DMS153 (cell line): ENCODE measurements at regions not wholly inside any gene's neighbourhood (a gene's known extent, or its start where the extent isn't known, plus 50 kb on each side); places are given as distances from the start of the nearest gene placed in this dataset.
A peak's percentile ranks its signal among the peaks of the same experiment; 100 is the strongest.
"Not testable (repeated sequence)": the region's sequence is repeated elsewhere in the genome, so short reads cannot be mapped to it uniquely, and the experiment has no call there.

Source experiments
- DNase-seq: peaks from one replicate; lab custom pipeline; 2025; lab: John Stamatoyannopoulos, UW

DNA sequence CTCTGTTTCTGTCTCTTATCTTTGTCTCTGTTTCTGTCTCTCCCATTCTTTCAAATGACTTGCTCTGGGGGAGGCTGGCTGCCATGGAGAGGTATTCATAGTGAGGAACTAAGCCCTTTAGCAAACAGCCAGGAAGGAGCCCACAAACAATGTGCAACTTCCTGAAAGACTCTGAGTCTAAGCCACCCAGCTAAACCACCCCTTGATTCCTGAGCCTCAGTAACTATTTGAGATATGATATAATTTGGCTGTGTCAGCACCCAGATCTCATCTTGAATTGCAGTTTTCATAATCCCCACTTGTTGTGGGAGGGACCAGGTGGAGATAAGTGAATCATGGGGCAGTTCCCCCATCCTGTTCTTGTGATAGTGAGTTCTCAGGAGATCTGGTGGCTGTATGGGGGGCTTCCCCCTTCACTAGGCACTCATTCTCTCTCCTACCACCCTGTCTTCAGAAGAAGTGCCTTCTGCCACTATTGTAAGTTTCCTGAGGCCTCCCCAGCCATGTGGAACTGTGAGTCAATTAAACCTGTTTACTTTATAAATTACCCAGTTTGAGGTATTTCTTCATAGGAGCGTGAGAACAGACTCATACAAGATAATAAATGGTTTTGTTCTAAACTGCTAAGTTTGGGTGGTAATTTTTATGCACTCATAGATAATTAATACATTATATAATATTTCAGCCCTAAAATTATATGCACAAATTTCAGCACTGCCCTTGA is 121.2 kb upstream of the FOXP2 start:
- no peak for DNase-seq

DNA sequence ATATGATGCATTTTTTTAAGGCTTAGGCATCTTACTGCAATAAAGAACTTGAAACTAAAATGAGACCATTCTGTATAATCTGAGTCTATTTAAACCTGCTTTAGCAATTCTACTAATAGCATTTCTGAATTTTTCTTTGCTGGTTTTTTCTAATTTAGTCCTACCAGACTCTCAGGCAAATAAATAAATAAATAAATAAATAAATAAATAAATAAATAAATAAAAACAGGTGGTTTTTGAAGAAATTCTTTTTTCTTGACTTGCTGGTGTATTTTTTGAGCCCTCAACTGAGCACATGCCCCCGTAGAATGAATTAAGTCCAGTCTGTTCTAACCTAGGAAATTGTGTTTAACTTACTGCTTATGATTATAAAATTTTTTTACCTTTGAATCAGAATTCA is 134.7 kb upstream of the FOXP2 start:
- no peak for DNase-seq

DNA sequence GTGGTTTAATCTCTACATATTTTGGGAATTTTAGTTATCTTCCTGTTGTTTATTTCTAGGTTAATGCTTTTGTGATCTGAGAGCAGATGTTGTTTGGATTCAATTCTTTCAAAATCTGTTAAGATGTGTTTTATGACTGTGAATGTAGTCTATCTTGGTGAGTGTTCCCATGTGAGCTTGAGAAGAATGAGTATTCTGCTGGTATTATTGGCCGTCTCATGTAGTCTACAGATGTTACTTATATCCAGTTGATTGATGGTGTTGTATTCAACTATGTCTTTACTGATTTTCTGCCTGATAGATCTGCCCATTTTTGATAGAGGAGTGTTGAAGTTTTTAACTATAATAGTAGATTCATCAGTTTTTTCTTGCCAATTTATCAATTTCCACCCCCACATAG is 141.4 kb upstream of the FOXP2 start:
- DNase-seq: no peak

DNA sequence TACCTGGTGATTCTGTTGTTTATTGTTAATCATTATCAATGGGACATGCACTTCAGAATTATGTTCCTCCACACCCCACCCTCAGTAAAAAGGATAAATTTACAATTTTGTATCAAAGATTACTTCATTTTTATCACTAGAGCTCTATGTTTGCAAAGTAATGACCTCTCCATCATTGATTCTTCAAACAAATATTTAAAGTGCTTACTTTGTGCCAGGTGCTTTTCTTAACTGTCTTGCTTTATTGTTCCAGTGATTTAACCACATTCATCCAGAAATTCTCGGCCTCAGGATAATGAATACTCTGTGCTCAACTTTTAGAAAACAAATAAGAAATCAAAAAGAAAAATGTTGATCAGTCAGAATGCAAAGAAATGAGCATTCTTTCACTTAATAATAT is 144.9 kb upstream of the FOXP2 start:
- peak; percentile 8 for DNase-seq

DNA sequence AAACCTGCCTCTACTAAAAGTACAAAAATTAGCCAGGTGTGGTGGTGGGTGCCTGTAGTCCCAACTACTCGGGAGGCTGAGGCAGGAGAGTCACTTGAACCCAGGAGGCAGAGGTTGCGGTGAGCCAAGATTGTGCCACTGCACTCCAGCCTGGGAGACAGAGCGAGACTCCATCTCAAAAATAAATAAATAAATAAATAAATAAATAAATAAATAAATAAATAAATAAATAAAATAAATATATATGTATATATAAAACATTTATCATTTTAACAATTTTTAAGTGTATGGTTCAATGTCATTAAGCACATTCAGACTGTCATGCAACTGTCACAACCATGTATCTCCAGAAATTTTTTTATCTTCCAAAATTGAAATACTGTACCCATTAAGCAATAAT is 147.1 kb upstream of the FOXP2 start:
- DNase-seq: not testable (repeated sequence)

DNA sequence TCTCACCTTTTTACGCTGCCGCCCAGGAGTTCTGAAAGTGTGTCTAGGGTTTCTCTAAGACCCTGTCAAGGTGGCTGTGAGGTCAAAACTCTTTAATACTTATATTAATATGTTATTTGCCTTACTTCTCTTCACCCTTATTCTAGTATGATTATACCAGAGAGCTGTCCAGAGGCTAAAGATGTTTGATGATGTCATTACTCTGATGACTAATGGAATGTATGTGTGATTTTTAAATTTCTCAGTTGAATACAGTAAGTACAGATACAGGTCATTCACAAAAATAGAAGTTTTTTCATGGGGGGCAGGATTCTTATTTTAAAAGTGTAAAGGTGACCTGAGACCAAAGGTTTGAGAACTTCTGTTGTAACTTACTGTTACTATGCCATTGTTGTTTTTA is 150.6 kb upstream of the FOXP2 start:
- no peak for DNase-seq

DNA sequence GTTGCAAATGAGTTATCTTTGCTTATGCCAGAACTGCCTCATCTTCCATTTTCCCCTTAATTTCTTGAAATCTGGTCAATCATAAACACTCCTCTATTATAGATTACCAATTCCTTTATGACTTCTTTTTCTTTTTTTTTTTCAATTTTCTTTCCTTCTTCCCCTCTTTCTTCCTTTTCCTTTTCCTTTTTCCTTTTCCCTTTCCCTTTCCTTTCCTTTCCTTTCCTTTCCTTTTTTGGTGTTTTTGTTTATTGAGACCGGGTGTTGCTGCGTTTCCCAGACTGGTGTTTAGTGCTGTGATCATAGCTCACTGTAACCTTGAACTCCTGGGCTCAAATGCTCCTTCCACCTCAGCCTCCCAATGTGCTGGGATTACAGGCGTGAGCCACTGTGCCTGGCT is 151.4 kb upstream of the FOXP2 start:
- DNase-seq: no peak

DNA sequence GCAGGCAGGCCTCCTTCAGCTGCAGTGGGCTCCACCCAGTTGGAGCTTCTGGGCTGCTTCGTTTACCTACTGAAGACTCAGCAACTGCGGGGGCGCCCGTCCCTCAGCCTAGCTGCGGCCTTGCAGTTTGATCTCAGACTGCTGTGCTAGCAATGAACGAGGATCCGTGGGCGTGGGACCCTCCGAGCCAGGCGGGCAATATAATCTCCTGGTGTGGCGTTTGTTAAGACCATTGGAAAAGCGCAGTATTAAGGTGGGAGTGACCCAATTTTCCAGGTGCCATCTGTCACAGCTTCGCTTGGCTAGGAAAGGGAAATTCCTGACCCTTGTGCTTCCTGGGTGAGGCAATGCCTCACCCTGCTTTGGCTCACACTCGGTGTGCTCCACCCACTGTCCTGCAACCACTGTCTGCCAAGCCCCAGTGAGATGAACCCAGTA is 159.2 kb upstream of the FOXP2 start:
- DNase-seq: no peak

DNA sequence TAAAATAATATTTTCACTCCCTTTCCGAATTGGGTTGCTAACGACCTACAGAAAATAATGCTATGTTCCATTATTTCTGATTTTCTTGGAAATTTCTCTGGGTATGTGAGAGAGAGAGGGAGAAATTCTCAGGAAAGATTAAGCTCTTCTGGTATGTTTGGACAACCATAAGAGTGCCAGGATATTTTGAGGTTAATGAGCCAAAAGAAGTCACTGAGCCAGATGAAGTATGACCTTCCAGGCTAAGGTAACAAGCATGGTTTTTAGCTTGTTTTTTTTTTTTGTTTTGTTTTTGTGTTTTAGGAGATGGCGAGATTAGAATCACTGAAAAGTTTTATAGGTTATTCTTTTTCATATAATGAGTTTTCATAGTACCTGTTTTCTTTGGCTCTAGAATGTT is 171.0 kb upstream of the FOXP2 start:
- no peak for DNase-seq

DNA sequence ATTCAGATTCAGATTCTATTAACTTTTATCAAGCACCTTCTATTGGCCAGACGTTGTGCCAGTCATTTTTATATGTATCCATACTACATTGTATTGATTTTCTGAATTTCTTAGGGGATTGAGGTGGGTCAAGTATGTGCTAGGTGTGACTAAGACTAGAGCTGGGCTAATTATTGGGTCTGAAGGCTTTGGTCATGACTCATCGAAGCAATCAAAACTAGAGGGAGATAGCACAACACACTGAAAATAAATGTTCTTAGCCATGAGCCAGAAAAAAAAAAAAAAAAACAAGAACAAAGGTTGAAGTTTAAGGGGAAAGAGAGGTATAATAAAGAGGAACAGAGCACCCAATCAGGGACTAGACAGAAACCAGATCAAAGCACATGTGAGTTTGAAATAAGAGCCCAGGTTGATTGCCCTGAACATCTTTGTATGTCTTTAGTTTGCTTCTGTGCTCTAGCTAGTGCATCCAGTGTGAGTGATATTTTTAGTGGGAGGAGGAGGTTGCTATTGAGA is 171.6 kb upstream of the FOXP2 start:
- no peak for DNase-seq

DNA sequence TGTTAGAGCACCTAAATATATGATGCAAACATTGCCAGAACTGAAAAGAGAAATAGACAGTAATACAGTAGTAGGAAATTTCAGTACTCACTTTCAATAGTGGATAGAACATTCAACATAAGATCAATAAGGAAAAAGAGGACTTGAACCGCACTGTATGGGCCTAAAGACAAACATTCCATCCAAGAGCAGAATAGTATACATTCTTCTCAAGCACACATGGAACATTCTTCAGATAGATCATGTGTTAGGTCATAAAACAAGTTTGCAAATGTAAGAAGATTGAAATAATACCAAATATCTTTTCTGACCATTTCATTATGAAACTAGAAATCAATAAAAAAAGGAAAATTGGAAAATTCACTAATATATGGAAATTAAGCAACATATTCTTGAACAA is 185.4 kb upstream of the FOXP2 start:
- DNase-seq: no peak

DNA sequence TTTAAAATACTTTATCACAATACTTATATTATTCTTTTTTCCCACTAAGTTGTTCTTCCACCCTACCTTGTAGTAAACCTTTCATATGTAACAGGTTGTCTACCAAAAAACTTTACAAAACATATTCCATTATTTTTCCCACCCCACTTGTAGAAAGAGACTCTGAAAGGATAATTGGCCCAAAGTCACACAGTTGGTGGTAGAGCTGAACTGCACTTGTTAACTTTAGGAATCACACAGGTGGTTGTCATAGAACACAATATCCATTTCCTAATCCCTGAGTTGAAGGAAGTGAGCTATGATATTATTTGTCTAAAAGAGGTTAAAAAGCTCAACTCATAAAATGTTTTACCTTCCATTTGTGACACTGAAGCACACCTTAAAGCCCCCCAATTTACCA is 188.8 kb upstream of the FOXP2 start:
- no peak for DNase-seq

DNA sequence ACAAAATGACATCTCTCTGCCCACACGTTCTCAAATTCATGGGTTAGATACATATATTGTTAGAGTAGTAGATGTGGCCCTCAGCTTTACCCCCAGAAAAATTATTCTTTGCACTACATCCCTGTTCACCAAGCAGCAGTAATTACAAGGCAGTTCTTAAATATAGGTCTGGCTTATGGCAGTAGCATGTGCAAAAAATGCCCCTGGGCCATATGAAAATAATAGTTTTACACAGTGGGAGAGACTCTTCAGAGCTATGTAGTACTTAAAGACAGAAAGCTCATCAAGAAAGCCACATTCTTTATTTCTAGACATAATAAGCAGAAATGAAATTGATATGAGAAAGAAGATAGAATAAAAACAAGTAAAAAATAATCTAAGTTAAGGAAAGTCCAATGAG is 196.3 kb upstream of the FOXP2 start:
- DNase-seq: no peak

DNA sequence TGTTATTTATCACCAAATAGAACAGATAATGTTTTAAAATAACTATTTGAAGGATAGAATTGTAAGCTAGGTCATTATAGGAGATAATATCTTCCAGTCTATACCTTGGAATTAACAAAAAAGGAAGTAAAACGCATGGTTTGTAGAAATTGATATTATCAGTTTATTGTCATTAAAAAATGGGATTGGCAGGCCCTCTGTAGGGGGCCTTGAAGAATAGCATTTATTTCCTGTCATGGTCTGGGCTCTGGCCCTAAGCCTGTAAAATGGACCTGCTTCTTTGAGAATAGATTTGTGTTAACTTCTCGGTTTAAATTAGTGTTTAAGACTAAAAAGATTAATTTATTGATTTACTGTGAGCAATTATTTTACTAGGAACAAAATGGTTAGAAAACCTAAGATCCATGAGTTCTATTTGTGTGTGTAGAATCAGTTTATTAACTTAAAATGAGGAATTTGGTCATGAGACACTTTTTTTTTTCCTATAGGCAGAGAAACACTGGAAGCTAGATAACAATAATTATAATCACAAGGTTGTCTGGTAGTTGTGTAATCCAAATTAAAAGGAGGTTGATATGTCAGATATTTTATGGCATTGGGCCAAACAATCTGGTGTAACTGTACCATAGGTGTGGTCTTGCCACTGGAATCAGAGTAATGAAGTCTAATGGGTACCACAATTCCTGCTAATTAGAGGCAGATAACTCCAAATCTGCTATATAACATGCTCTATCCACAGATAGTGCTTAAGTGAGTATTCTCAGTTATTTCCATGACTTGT is 197.4 kb upstream of the FOXP2 start:
- no peak for DNase-seq

DNA sequence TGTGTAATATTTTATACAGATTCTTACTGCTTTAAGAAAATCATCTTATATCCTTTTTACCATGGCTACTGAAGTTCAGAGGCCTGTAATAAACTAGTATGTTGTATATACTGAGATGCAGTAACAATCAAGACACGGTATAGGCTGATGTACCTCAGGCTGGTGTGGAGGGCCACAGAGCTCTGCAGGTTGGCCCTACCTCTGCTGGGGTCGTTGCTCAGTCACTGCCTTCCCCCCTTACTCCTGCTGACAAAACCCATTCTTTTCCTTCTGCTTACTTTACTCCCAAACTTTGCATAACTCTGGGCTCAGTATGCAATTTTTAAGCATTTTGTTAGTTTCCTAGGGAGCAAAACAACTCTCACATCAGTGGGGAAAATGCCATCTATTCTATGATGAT is 200.1 kb upstream of the FOXP2 start:
- no peak for DNase-seq

DNA sequence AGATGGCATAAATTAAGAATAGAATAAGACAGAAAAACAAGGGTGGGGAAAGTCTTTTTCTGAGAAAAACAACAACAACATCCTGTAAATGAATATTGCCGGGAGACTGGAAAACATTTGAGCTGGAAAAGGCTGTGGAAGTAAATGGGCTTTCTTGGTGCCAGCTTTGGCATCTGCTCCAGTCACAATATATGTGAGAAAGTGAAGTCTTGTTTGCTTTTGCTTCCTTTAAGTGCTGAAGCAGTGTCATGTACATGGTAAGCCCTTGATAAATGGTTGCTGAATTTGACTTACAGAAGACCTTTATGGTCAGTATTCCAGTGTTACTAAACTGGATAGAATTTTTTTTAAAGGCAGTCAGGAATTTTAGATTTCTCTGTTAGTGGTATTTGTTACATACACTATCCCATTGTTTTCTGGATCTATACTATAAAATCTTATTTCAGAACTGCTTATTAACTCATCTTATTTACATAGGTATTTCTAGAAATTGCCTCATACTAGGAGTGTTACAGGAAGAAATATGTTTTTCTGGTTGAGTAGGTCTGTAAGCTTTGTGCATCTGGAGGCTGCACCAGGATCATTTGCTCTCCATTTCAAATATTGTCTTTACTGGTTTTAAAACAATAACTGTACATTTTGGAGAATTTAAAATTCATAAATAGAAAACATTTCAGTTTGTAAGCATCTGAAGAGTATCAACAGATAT is 201.7 kb upstream of the FOXP2 start:
- DNase-seq: no peak

DNA sequence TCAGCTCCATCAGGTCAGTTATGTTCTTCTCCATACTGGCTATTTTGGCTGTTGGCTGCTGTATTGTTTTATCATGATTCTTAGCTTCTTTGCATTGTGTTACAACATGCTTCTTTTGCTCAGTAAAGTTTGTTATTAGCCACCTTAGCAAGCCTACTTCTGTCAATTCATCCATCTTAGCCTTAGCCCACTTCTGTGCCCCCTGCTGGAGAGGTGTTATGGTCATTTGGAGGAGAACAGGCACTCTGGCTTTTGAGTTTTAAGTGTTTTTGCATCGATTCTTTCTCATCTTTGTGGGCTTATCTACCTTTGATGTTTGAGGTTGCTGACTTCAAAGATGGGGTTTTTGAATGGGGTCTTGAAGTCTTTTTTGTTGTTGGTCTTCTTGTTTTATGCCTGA is 204.6 kb upstream of the FOXP2 start:
- no peak for DNase-seq

DNA sequence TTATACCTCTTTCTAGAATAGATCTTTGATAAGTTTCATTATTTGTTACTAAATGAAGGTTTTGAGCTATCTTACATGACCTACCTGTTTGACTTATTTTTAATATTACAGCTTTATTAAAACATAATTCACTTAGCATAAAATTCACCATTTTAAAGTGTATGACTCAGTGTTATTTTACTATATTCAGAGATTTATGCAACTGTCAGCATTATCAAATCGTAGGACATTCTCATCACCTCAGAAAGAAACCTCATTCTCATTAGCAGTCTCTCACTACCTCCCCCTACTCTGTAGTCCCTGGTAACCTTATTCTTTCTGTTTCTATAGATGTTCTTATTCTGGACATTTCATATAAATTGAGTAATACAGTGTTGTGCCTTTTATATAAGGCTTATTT is 207.9 kb upstream of the FOXP2 start:
- no peak for DNase-seq

DNA sequence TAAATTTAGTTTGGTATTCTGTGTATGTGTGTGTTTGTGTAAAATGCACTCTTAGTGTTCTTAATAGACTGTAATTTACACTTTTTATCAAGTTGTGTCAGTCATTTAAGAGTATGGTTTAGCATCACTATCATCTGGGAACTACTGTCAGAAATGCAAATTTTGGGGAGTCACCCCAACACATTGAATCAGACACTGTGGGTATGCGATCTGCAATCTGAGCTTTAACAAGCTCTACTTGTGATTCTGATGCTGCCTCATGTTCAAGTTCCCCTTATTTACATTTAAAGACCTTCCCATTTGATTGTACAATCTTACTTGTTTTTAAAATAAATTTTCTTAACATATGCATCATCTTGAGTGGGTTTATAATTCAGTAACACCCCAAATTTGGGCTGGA is 218.1 kb upstream of the FOXP2 start:
- DNase-seq: no peak

DNA sequence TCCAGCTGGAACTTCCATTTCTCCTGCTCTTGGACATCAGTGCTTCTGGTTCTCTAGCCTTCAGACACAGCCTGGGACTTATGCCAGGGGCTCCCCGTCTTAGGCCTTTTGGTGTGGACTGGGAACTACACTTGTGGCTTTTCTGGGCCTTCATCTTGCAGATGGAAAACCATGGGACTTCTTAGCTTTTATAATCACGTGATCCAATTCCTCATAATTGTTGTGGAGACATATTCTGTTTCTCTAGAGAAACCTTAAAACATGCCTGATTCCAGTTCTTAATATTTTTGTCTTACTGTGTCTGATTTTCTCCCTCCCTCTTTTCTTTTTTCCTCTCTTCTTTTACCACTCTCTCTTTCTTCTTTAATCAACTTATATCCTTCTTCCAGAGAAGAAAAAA is 224.2 kb upstream of the FOXP2 start:
- DNase-seq: no peak

DNA sequence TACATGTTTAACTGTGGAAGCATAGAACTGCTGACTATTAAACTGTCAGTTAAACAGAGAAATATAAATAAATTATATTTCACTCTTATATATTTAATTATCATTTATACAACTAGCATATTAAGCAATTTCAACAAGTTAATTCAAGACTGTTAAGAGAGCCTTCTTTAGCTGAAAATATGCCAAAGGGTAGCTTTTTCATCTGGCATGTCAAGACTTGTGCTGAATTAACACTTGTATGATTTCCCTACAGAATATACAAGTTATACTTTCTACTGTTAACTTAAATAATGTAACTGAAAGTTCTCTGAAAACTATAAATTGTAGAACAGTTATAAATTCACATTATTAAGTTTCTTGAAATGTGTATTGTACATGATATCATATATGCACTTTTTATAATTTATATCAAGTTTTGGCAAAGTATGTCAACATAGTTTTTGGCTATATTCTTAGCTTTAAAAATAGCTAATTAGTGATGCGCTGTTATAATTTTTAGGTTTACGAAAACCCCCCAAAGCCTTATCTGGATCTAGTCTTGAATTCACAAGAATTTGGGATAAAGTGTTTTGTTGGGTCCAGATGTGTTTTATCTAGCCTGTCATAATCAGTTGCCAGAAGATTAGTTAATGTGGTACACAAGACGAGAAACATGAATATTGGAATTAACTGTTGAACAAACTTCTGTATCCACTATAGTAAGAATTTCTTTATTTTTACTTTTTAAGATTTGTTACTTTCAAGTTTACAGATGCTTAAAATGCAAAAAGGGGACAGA is 231.1 kb upstream of the FOXP2 start:
- no peak for DNase-seq

DNA sequence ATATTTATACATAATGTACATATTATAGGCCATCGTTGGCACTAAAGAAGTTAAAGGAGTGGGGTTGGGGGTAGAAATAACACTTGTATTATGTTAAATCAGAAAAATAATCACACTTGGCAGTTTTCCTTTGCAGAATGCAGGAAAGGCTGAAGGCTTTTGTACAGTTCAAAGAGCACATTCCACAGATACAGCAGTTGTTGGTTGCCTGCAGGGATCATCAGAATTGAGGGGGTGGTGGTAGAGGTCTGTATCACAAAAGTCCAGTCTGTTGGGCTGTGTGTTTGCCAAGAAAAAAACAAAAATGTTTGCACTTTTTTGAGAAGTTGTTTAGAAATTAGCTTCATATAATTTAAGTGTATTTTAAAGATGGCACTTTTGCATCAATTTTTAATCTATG is 231.8 kb upstream of the FOXP2 start:
- no peak for DNase-seq
